Testis (tissue), 2 donors: ENCODE measurements at regions not wholly inside any gene's neighbourhood (a gene's known extent, or its start where the extent isn't known, plus 50 kb on each side); places are given as distances from the start of the nearest gene placed in this dataset.

Experiments used
- POLR2A ChIP-seq: fragments of 450-650 bp; IDR thresholded peaks from one replicate; pipeline ENCODE4 v1.6.1; 2017; ENCODE audit warnings: antibody characterized with exemption, mild to moderate bottlenecking, moderate library complexity
- TF ChIP-seq, protein P1 (sequence below), 3 experiments: fragments of 450-650 bp in 2 of 3; fragments of 200-600 bp in 1 of 3; sonication (generic) in 1 of 3; IDR thresholded peaks; one replicate each; pipeline ENCODE4 v1.5.1; 2016 to 2019; ENCODE audit warnings: antibody characterized with exemption in 3 of 3, mild to moderate bottlenecking in 2 of 3, moderate library complexity in 1 of 3

DNA sequence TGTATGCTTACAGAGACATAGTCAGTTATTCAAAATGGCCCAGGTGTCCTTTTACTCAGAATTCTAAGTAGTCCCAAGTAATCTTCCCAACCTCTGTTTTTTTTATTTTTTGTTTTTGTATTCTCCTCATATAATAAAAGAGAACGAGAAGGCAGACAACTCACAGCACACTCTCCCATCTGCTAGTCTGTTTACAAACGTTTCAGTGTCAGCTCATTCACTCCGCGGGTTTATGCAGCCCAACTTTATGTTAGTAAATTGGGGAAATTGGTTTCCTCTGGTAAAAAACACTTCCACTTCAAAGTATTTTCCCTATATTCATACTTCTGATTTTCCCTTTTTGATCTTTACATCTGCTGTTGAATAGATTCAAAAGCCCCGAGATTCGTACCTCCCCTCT lies 347.2 kb downstream of the EFNA5 start:
- TF ChIP-seq, protein P1, sequence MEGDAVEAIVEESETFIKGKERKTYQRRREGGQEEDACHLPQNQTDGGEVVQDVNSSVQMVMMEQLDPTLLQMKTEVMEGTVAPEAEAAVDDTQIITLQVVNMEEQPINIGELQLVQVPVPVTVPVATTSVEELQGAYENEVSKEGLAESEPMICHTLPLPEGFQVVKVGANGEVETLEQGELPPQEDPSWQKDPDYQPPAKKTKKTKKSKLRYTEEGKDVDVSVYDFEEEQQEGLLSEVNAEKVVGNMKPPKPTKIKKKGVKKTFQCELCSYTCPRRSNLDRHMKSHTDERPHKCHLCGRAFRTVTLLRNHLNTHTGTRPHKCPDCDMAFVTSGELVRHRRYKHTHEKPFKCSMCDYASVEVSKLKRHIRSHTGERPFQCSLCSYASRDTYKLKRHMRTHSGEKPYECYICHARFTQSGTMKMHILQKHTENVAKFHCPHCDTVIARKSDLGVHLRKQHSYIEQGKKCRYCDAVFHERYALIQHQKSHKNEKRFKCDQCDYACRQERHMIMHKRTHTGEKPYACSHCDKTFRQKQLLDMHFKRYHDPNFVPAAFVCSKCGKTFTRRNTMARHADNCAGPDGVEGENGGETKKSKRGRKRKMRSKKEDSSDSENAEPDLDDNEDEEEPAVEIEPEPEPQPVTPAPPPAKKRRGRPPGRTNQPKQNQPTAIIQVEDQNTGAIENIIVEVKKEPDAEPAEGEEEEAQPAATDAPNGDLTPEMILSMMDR (IDR thresholded peaks at IDR 0.05): no peak
- no peak for TF ChIP-seq POLR2A
